K562 (cell line): ENCODE measurements at regions not wholly inside any gene's neighbourhood (a gene's known extent, or its start where the extent isn't known, plus 50 kb on each side); places are given as distances from the start of the nearest gene placed in this dataset.

Experiments
- RBM14 ChIP-seq: fragments of 200-400 bp; formaldehyde crosslinking; IDR thresholded peaks from 2 replicates; pipeline ENCODE4 v1.6.1; 2018; ENCODE audit warnings: low read depth, mild to moderate bottlenecking, low read length, moderate library complexity, borderline replicate concordance; ENCODE audit not compliant: insufficient read depth
- RFX1 ChIP-seq: fragments of 450-650 bp; IDR thresholded peaks from 2 replicates; pipeline ENCODE4 v1.6.1; 2016; ENCODE audit warnings: mild to moderate bottlenecking, moderate library complexity
- ZFX ChIP-seq: sonication (generic); formaldehyde crosslinking; IDR thresholded peaks from 2 replicates; pipeline ENCODE4 v1.8.0; 2022; ENCODE audit warnings: mild to moderate bottlenecking, missing genetic modification reagents, moderate library complexity

DNA sequence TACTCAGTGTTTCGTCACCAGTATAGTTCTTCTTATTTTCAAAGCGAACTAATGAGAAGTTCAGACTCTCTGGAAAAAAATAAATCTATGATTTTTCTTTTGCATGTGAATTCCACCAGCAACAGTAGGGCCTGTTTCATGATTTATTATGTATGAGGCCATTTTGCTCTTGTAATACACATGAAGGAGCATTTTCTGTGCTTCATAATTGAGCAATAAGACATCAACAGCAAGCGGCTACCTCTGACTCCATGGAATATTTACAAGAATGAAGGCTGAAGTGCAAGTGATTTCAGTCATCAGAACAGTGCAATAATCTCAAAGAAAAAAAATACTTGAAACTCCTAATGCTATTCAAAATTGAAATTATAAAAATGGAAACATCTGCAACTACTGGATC lies 282.9 kb upstream of the EDIL3 start:
- TF ChIP-seq RFX1: no peak
- TF ChIP-seq RBM14: no peak
- TF ChIP-seq ZFX (CRISPR knock-in tag): no peak
